Keratinocyte (primary cell): ENCODE measurements at regions not wholly inside any gene's neighbourhood (a gene's known extent, or its start where the extent isn't known, plus 50 kb on each side); places are given as distances from the start of the nearest gene placed in this dataset.

Source experiments
- DNase-seq: peaks from one replicate; pipeline ENCODE4 v3.0.0-alpha.2; 2011; ENCODE audit warnings: low read depth, missing footprints, low spot score
- FAIRE-seq: peaks from 2 replicates; lab custom pipeline; 2011; peaks lifted over from hg19 to GRCh38; lab: Jason Lieb, UNC
- H2AFZ ChIP-seq: 2 replicates; pipeline ENCODE4 v1.6.0; 2012; ENCODE audit warnings: low read length, control low read depth, inconsistent platforms; ENCODE audit not compliant: control insufficient read depth
- H3K27ac ChIP-seq: 2 replicates; pipeline ENCODE4 v1.5.1; 2011; ENCODE audit warnings: low read length; ENCODE audit not compliant: control insufficient read depth, insufficient read depth
- H3K27me3 ChIP-seq: 3 replicates; pipeline ENCODE4 v1.6.0; 2011; ENCODE audit warnings: low read length; ENCODE audit not compliant: control insufficient read depth, insufficient read depth; ENCODE audit errors: extremely low read depth
- H3K36me3 ChIP-seq, 2 experiments: 2 replicates in 1 of 2; 3 replicates in 1 of 2; pipeline ENCODE4 v1.5.1; 2011; ENCODE audit warnings: low read length in 2 of 2, mild to moderate bottlenecking in 1 of 2; ENCODE audit not compliant: control insufficient read depth in 2 of 2, insufficient read depth in 2 of 2; ENCODE audit errors: extremely low read depth in 1 of 2
- H3K4me1 ChIP-seq: 3 replicates; pipeline ENCODE4 v1.5.1; 2011; ENCODE audit warnings: low read length; ENCODE audit not compliant: control insufficient read depth, insufficient read depth; ENCODE audit errors: extremely low read depth
- H3K4me2 ChIP-seq: 3 replicates; pipeline ENCODE4 v1.6.0; 2011; ENCODE audit warnings: low read depth, low read length; ENCODE audit not compliant: control insufficient read depth, insufficient read depth; ENCODE audit errors: extremely low read depth
- H3K4me3 ChIP-seq, 3 experiments: fragments of 200-600 bp in 1 of 3; sonication (generic) in 1 of 3; 2 replicates in 2 of 3; 3 replicates in 1 of 3; pipeline ENCODE4 v1.5.1; 2011 to 2016; ENCODE audit warnings: low read length in 3 of 3, mild to moderate bottlenecking in 3 of 3, control low read depth in 2 of 3, inconsistent platforms in 1 of 3, low read depth in 1 of 3, mixed read lengths in 1 of 3, mixed run types in 1 of 3, moderate library complexity in 1 of 3; ENCODE audit not compliant: control insufficient read depth in 2 of 3, insufficient read depth in 2 of 3; ENCODE audit errors: extremely low read depth in 1 of 3
- H3K79me2 ChIP-seq: 2 replicates; pipeline ENCODE4 v1.6.0; 2012; ENCODE audit warnings: low read length; ENCODE audit not compliant: control insufficient read depth, insufficient read depth
- H3K9ac ChIP-seq: 3 replicates; pipeline ENCODE4 v1.6.0; 2011; ENCODE audit warnings: low read length; ENCODE audit not compliant: control insufficient read depth, insufficient read depth; ENCODE audit errors: extremely low read depth
- H3K9me1 ChIP-seq: 3 replicates; pipeline ENCODE4 v1.6.0; 2011; ENCODE audit warnings: low read length; ENCODE audit not compliant: control insufficient read depth, insufficient read depth; ENCODE audit errors: extremely low read depth
- H3K9me3 ChIP-seq: 2 replicates; pipeline ENCODE4 v1.5.1; 2012; ENCODE audit warnings: low read depth, low read length; ENCODE audit not compliant: control insufficient read depth
- H4K20me1 ChIP-seq: 3 replicates; pipeline ENCODE4 v1.6.0; 2011; ENCODE audit warnings: low read length; ENCODE audit not compliant: control insufficient read depth, insufficient read depth; ENCODE audit errors: extremely low read depth
- CTCF ChIP-seq, 3 experiments: IDR thresholded peaks in 1 of 3; conservative IDR thresholded peaks in 1 of 3; optimal IDR thresholded peaks in 1 of 3; 2 replicates in 2 of 3; 3 replicates in 1 of 3; pipeline versions ENCODE3 to v1.5.1; 2011; ENCODE audit warnings: low read length in 3 of 3, mild to moderate bottlenecking in 3 of 3, moderate library complexity in 2 of 3, control low read depth in 1 of 3, inconsistent platforms in 1 of 3; ENCODE audit not compliant: insufficient read depth in 2 of 3; ENCODE audit errors: extremely low read depth in 1 of 3
- EZH2 ChIP-seq: IDR thresholded peaks from one replicate; pipeline ENCODE4 v1.6.1; 2012; ENCODE audit warnings: inconsistent platforms, mild to moderate bottlenecking, low read length, moderate library complexity
- dilution Hi-C: fragments of 300-500 bp; cut with MboI; formaldehyde crosslinking; loops from one replicate; pipeline ENCODE4 v1.7.0; 2020; ENCODE audit warnings: low sequenced_read_pairs; ENCODE audit not compliant: extremely low pct_ligation_motif_present

- no peak overlapping the region for H3K4me3 ChIP-seq
- no peak overlapping the region for H2AFZ ChIP-seq
- no peaks in the 10 kb centered on the region for H3K9me1 ChIP-seq
- H3K27me3 ChIP-seq, result no peaks in the 10 kb centered on the region
- H3K27ac ChIP-seq, result no peak overlapping the region
- TF ChIP-seq EZH2 (no peak), CTCF (optimal IDR thresholded peaks at IDR 0.05 in 1 of 3, IDR thresholded peaks at IDR 0.05 in 1 of 3, conservative IDR thresholded peaks at IDR 0.05 in 1 of 3; ENCODE audit: extremely low read depth in 1 of 3, insufficient read depth in 2 of 3, low read length in 3 of 3) (no peak)
- H3K4me2 ChIP-seq, result no peak overlapping the region
- dilution Hi-C loops, result no loop called here
- no peaks in the 10 kb centered on the region for H3K9me3 ChIP-seq
- no peaks in the 10 kb centered on the region for H3K36me3 ChIP-seq
- no peak overlapping the region for H3K9ac ChIP-seq
- H3K4me1 ChIP-seq, result no peaks in the 10 kb centered on the region
- H3K79me2 ChIP-seq, result no peaks in the 10 kb centered on the region
- FAIRE-seq, result no peak
- H4K20me1 ChIP-seq, result no peaks in the 10 kb centered on the region
- DNase-seq, result no peak
Measured at GRCh38 chr2:147250652-147251356, 594.0 kb upstream of the ACVR2A start.

GRCh38 chr2:147247749-147248148 lies 597.1 kb upstream of the ACVR2A start:
- dilution Hi-C loops, result no loop called here
- H3K9ac ChIP-seq, result no peak overlapping the region
- no peaks in the 10 kb centered on the region for H3K36me3 ChIP-seq
- H3K4me3 ChIP-seq, result no peak overlapping the region
- no peak overlapping the region for H2AFZ ChIP-seq
- H3K4me1 ChIP-seq, result no peaks in the 10 kb centered on the region
- DNase-seq, result no peak
- H4K20me1 ChIP-seq, result no peaks in the 10 kb centered on the region
- TF ChIP-seq EZH2 (no peak), CTCF (optimal IDR thresholded peaks at IDR 0.05 in 1 of 3, IDR thresholded peaks at IDR 0.05 in 1 of 3, conservative IDR thresholded peaks at IDR 0.05 in 1 of 3; ENCODE audit: extremely low read depth in 1 of 3, insufficient read depth in 2 of 3, low read length in 3 of 3) (no peak)
- H3K27me3 ChIP-seq, result no peaks in the 10 kb centered on the region
- H3K27ac ChIP-seq, result no peak overlapping the region
- H3K4me2 ChIP-seq, result no peak overlapping the region
- no peaks in the 10 kb centered on the region for H3K9me1 ChIP-seq
- no peaks in the 10 kb centered on the region for H3K9me3 ChIP-seq
- no peaks in the 10 kb centered on the region for H3K79me2 ChIP-seq
- FAIRE-seq, result no peak
